ENCODE measurements at regions not wholly inside any gene's neighbourhood (a gene's known extent, or its start where the extent isn't known, plus 50 kb on each side); places are given as distances from the start of the nearest gene placed in this dataset.

- TF ChIP-seq CTCF (IDR thresholded peaks at IDR 0.05; ENCODE audit: poor library complexity): no peak
- TF ChIP-seq EZH2 (IDR thresholded peaks at IDR 0.05; ENCODE audit: borderline replicate concordance): no peak
- no peak for TF ChIP-seq EZH2phosphoT487 (IDR thresholded peaks at IDR 0.05; ENCODE audit: low read depth, severe bottlenecking, unreplicated experiment)
Measured at GRCh38 chr16:87198328-87198832, 118.8 kb downstream of the C16orf95 start.

Data from hepatocyte (in vitro differentiated cells).